HCT116 (cell line): ENCODE measurements at regions not wholly inside any gene's neighbourhood (a gene's known extent, or its start where the extent isn't known, plus 50 kb on each side); places are given as distances from the start of the nearest gene placed in this dataset.

Source experiments
- ATAC-seq: fragments of 200-7000 bp; cut with Tn5 transposase; 2 replicates; pipeline ENCODE4 v1.9.1; 2020; ENCODE audit warnings: mild to moderate bottlenecking, moderate library complexity
- BruUV-seq: library from RNA; stranded (reverse); fragments of 400-500 nt; replicated peaks from 2 replicates; lab custom pipeline; 2021; lab: Mats Ljungman, UMichigan
- CTCF ChIA-PET: fragments of 300-600 bp; sonication (Branson Sonifier 250); formaldehyde crosslinking; loops from one replicate; lab custom pipeline; 2021; ENCODE audit warnings: antibody characterized with exemption; lab: Charles Lee
- POLR2A ChIA-PET: fragments of 300-600, 350-600 bp; sonication (Branson Sonifier 250); formaldehyde crosslinking; loops from one replicate; lab custom pipeline; 2021; ENCODE audit warnings: antibody characterized with exemption; lab: Charles Lee
- RAD21 ChIA-PET, 2 experiments: fragments of 300-600 bp; sonication (Branson Sonifier 250); formaldehyde crosslinking; loops; one replicate each; lab custom pipeline; 2023; ENCODE audit warnings: low total read pairs in 2 of 2; ENCODE audit not compliant: uncharacterized antibody in 2 of 2, unreplicated experiment in 2 of 2, low non-redundant PET in 1 of 2; lab: Charles Lee
- DNase-seq: peaks from one replicate; pipeline ENCODE4 v3.0.0-alpha.2; 2010; ENCODE audit warnings: low read depth, low spot score
- H2AFZ ChIP-seq: fragments of 200-600 bp; shearing (Covaris generic), sonication (generic); 2 replicates; pipeline ENCODE4 v1.6.1; 2017; ENCODE audit warnings: low read depth, mixed run types, mixed read lengths, antibody characterized with exemption, low read length; ENCODE audit not compliant: poor library complexity, severe bottlenecking
- H3K27ac ChIP-seq: 2 replicates; pipeline ENCODE4 v1.5.1; 2012; ENCODE audit warnings: low read depth, low read length
- H3K27me3 ChIP-seq: fragments of 200-600 bp; sonication (generic); 2 replicates; pipeline ENCODE4 v1.6.1; 2016; ENCODE audit warnings: mixed run types, low read length, mixed read lengths; ENCODE audit not compliant: insufficient read depth
- H3K36me3 ChIP-seq, 2 experiments: fragments of 200-500 bp in 1 of 2; fragments of 200-600 bp in 1 of 2; sonication (Bioruptor generic) in 1 of 2; sonication (generic) in 1 of 2; 2 replicates each; pipeline versions ENCODE4 v1.5.1 to v1.6.1; 2014 to 2016; ENCODE audit warnings: low read length in 2 of 2, inconsistent platforms in 1 of 2, mixed read lengths in 1 of 2, mixed run types in 1 of 2; ENCODE audit not compliant: insufficient read depth in 2 of 2, control insufficient read depth in 1 of 2
- H3K4me1 ChIP-seq, 2 experiments: fragments of 200-600 bp in 1 of 2; sonication (generic) in 1 of 2; 2 replicates each; pipeline versions ENCODE4 v1.5.1 to v1.6.1; 2012 to 2017; ENCODE audit warnings: low read length in 2 of 2, inconsistent platforms in 1 of 2, mild to moderate bottlenecking in 1 of 2, mixed read lengths in 1 of 2, mixed run types in 1 of 2, moderate library complexity in 1 of 2; ENCODE audit not compliant: insufficient read depth in 2 of 2, control insufficient read depth in 1 of 2
- H3K4me2 ChIP-seq: fragments of 200-600 bp; sonication (generic); 2 replicates; pipeline ENCODE4 v1.6.1; 2017; ENCODE audit warnings: mixed run types, low read length, mixed read lengths
- H3K4me3 ChIP-seq, 2 experiments: fragments of 200-600 bp in 1 of 2; sonication (generic) in 1 of 2; replicated peaks in 1 of 2; 2 replicates each; pipeline ENCODE4 v1.5.1; 2011 to 2016; ENCODE audit warnings: low read length in 2 of 2, control low read depth in 1 of 2, low read depth in 1 of 2, mild to moderate bottlenecking in 1 of 2, mixed read lengths in 1 of 2, mixed run types in 1 of 2
- H3K79me2 ChIP-seq: fragments of 200-600 bp; sonication (generic); 2 replicates; pipeline ENCODE4 v1.6.1; 2017; ENCODE audit warnings: mild to moderate bottlenecking, mixed run types, low read length, moderate library complexity, mixed read lengths; ENCODE audit not compliant: insufficient read depth
- H3K9ac ChIP-seq: fragments of 200-600 bp; sonication (generic); 2 replicates; pipeline ENCODE4 v1.6.1; 2016; ENCODE audit warnings: low read length, mixed read lengths
- H3K9me2 ChIP-seq: fragments of 200-600 bp; sonication (generic), shearing (Covaris generic); 2 replicates; pipeline ENCODE4 v1.6.1; 2017; ENCODE audit warnings: mixed run types, mild to moderate bottlenecking, moderate library complexity; ENCODE audit not compliant: insufficient read depth
- H3K9me3 ChIP-seq, 2 experiments: fragments of 200-500 bp in 1 of 2; fragments of 200-600 bp in 1 of 2; sonication (Bioruptor generic) in 1 of 2; sonication (generic) in 1 of 2; 2 replicates each; pipeline ENCODE4 v1.6.1; 2014 to 2017; ENCODE audit warnings: low read length in 2 of 2, mixed read lengths in 2 of 2, inconsistent platforms in 1 of 2, low read depth in 1 of 2, mild to moderate bottlenecking in 1 of 2, mixed run types in 1 of 2, moderate library complexity in 1 of 2; ENCODE audit not compliant: control insufficient read depth in 1 of 2, insufficient read depth in 1 of 2
- H4K20me1 ChIP-seq: fragments of 200-600 bp; sonication (generic), shearing (Covaris generic); 2 replicates; pipeline ENCODE4 v1.6.1; 2017; ENCODE audit warnings: mixed run types, mild to moderate bottlenecking, moderate library complexity; ENCODE audit not compliant: insufficient read depth
- ATF3 ChIP-seq: IDR thresholded peaks from 2 replicates; pipeline ENCODE4 v1.6.1; 2012
- CEBPB ChIP-seq: IDR thresholded peaks from 2 replicates; pipeline ENCODE4 v1.6.1; 2012; ENCODE audit warnings: low read depth
- EGR1 ChIP-seq: IDR thresholded peaks from 2 replicates; pipeline ENCODE4 v1.6.1; 2012; ENCODE audit warnings: low read depth
- FOSL1 ChIP-seq: IDR thresholded peaks from 2 replicates; pipeline ENCODE4 v1.6.1; 2012; ENCODE audit warnings: low read depth
- JUND ChIP-seq: IDR thresholded peaks from 2 replicates; pipeline ENCODE4 v1.6.1; 2012
- MAX ChIP-seq: IDR thresholded peaks from 2 replicates; pipeline ENCODE4 v1.6.1; 2012
- POLR2A ChIP-seq: IDR thresholded peaks from 2 replicates; pipeline ENCODE4 v1.7.0; 2011; ENCODE audit warnings: borderline replicate concordance; ENCODE audit not compliant: insufficient read depth, insufficient read length; ENCODE audit errors: extremely low read depth
- RAD21 ChIP-seq: IDR thresholded peaks from 2 replicates; pipeline ENCODE4 v1.6.1; 2012; ENCODE audit warnings: low read depth, mild to moderate bottlenecking
- REST ChIP-seq: IDR thresholded peaks from 2 replicates; pipeline ENCODE4 v1.6.1; 2012; ENCODE audit warnings: low read depth
- SIN3A ChIP-seq: IDR thresholded peaks from 2 replicates; pipeline ENCODE4 v1.6.1; 2012; ENCODE audit warnings: low read depth
- SP1 ChIP-seq: IDR thresholded peaks from 2 replicates; pipeline ENCODE4 v1.6.1; 2012; ENCODE audit warnings: low read depth
- SRF ChIP-seq: IDR thresholded peaks from 2 replicates; pipeline ENCODE4 v1.6.1; 2012; ENCODE audit warnings: low read depth
- TCF7L2 ChIP-seq: IDR thresholded peaks from 2 replicates; pipeline ENCODE4 v1.7.0; 2011; ENCODE audit warnings: borderline replicate concordance, inconsistent platforms; ENCODE audit not compliant: insufficient read depth, insufficient read length; ENCODE audit errors: extremely low read depth
- YY1 ChIP-seq: IDR thresholded peaks from 2 replicates; pipeline ENCODE4 v1.6.1; 2011; ENCODE audit warnings: low read length, low read depth, moderate library complexity, mild to moderate bottlenecking; ENCODE audit not compliant: insufficient replicate concordance; ENCODE audit errors: extremely low read depth
- ZBTB33 ChIP-seq: IDR thresholded peaks from 2 replicates; pipeline ENCODE4 v1.6.1; 2011; ENCODE audit warnings: mild to moderate bottlenecking, low read length, moderate library complexity; ENCODE audit not compliant: insufficient replicate concordance; ENCODE audit errors: extremely low read depth
- ZFX ChIP-seq: fragments of 450-650 bp; IDR thresholded peaks from 2 replicates; pipeline ENCODE4 v1.6.1; 2017
- ZNF274 ChIP-seq: fragments of 200-500 bp; sonication (Bioruptor generic); IDR thresholded peaks from 2 replicates; pipeline ENCODE4 v1.6.1; 2014; ENCODE audit warnings: mild to moderate bottlenecking, low read depth, low read length, inconsistent platforms
- intact Hi-C: fragments of 100-400 bp; cut with micrococcal nuclease; formaldehyde crosslinking; loops from 2 replicates; pipeline ENCODE4 v1.10.0; 2022

DNA sequence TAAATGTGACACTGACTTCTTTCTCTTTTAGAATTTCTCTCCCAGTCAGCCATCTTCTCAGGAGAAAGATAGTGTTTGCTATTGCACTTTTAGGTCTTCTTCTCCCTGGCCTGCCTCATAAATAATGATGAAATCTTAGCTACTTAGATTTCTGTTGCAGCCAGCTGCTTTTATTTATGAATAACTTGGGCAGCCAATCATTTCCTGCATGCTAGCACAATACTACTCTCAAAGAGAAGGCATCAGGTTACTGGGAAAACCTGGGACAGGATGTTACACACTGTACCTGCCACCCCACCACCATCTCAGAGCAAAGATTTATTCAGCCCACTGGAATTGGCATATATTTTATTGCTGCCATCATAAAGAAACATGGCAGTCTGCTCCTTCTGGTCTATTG, 266.6 kb downstream of the PRELID2 start (continued):
- no peak for TF ChIP-seq YY1
- no peak for TF ChIP-seq SRF
- no peak for TF ChIP-seq JUND
- no peak for TF ChIP-seq SP1

DNA sequence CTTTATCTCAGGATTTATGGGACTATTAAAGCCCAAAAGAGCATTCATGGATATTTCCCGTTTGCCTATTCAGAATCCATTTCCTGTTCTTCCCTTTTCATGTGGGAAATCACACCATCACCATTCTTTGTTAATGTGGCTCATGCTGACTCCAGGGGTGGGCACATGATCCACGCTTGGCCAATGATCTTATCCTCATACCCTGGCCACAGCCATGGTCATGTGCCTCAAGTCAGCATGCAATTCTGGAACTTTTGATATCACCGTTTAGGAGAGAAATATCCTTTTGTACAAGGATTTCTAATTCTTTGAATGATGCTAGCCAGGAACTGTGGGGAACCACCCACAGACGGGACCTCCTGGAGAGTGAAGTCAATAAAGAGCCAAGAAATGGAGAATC, 272.2 kb downstream of the PRELID2 start:
- H3K79me2 ChIP-seq, result no peaks in the 10 kb centered on the region
- no peak overlapping the region for H3K9ac ChIP-seq
- H3K27me3 ChIP-seq, result no peaks in the 10 kb centered on the region
- intact Hi-C loops, result no loop called here
- no peaks in the 10 kb centered on the region for H3K9me3 ChIP-seq
- no peak overlapping the region for H3K27ac ChIP-seq
- H3K4me3 ChIP-seq, result no peak overlapping the region
- no TSS peak for BruUV-seq
- H3K9me2 ChIP-seq, result no peaks in the 10 kb centered on the region
- ChIA-PET POLR2A (no interaction called here), CTCF (no interaction called here), RAD21 (no interaction called here)
- peaks cover 6 to 17% of the 10 kb centered on the region in 2 experiments for H3K4me1 ChIP-seq
- no peak overlapping the region for H3K4me2 ChIP-seq
- ATAC-seq (no peak), DNase-seq (no peak)
- no peaks in the 10 kb centered on the region for H4K20me1 ChIP-seq
- H3K36me3 ChIP-seq, result no peaks in the 10 kb centered on the region
- no peak for TF ChIP-seq ZBTB33
- TF ChIP-seq TCF7L2, result no peak
- TF ChIP-seq EGR1, result no peak
- no peak for TF ChIP-seq ZNF274
- TF ChIP-seq ATF3, result no peak
- no peak for TF ChIP-seq RAD21
- TF ChIP-seq MAX, result no peak
- no peak for TF ChIP-seq POLR2A
- TF ChIP-seq CEBPB, result no peak
- TF ChIP-seq ZFX, result no peak
- TF ChIP-seq REST, result no peak
- no peak for TF ChIP-seq SIN3A
- TF ChIP-seq FOSL1, result no peak
- H2AFZ ChIP-seq, result no peak overlapping the region
